Activated CD8-positive, alpha-beta T cell treated with anti-CD3 and anti-CD28 coated beads for 36 hours (primary cell): ENCODE measurements at regions not wholly inside any gene's neighbourhood (a gene's known extent, or its start where the extent isn't known, plus 50 kb on each side); places are given as distances from the start of the nearest gene placed in this dataset.

Experiments used
- ATAC-seq: fragments of 200-7000 bp; cut with Tn5 transposase; one replicate; pipeline ENCODE4 v1.10.0; 2021; ENCODE audit warnings: mild to moderate bottlenecking, moderate library complexity
- CTCF ChIA-PET: fragments of 350-600 bp; sonication (Branson Sonifier 250); formaldehyde crosslinking; loops from one replicate; lab custom pipeline; 2021; ENCODE audit warnings: antibody characterized with exemption; lab: Charles Lee
- POLR2A ChIA-PET: fragments of 350-600 bp; sonication (Branson Sonifier 250); formaldehyde crosslinking; loops from one replicate; lab custom pipeline; 2021; ENCODE audit warnings: antibody characterized with exemption; lab: Charles Lee
- DNase-seq: peaks from one replicate; pipeline ENCODE4 v3.0.0-alpha.2; 2020
- H3K27ac Mint-ChIP-seq: one replicate; pipeline ENCODE4 v1.8.0; 2021; ENCODE audit warnings: mild to moderate bottlenecking, mixed read lengths
- H3K27me3 Mint-ChIP-seq: one replicate; pipeline ENCODE4 v1.8.0; 2021; ENCODE audit warnings: mixed read lengths
- H3K36me3 Mint-ChIP-seq: one replicate; pipeline ENCODE4 v1.8.0; 2021; ENCODE audit warnings: low read depth, mixed read lengths
- H3K4me1 Mint-ChIP-seq: one replicate; pipeline ENCODE4 v1.8.0; 2021; ENCODE audit warnings: low read depth, mixed read lengths
- H3K4me3 Mint-ChIP-seq: one replicate; pipeline ENCODE4 v1.8.0; 2021; ENCODE audit warnings: mild to moderate bottlenecking, moderate library complexity, mixed read lengths
- H3K9me3 Mint-ChIP-seq: one replicate; pipeline ENCODE4 v1.8.0; 2021; ENCODE audit warnings: mixed read lengths
- intact Hi-C: fragments of 100-400 bp; cut with micrococcal nuclease; formaldehyde crosslinking; loops from one replicate; pipeline ENCODE4 v1.10.0; 2022
- TF ChIP-seq, protein P1 (sequence below): fragments of 200-600 bp; IDR thresholded peaks from one replicate; pipeline ENCODE4 v1.8.0; 2022; ENCODE audit warnings: antibody characterized with exemption, mild to moderate bottlenecking

DNA sequence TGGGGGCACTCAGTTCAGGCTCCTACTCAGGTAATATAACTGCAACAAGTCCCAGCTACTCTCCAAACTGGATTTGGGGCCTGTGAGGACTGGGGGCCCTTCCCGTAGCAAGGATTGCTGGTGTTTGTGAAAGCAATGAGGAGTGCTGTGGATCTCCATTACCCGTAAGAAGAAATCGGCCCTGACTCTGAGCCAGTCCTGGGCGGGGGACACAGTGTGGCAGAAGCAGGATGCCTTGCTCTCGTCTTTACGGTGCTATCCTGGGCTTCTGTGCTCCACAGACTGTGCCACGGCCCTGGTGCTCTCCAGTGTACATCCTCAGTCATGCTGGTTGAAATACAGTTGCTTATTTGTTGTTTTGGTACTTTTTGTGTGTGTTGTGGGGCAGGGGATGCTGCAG lies 172.9 kb downstream of the NDUFA10 start:
- intact Hi-C loops, result no loop called here

DNA sequence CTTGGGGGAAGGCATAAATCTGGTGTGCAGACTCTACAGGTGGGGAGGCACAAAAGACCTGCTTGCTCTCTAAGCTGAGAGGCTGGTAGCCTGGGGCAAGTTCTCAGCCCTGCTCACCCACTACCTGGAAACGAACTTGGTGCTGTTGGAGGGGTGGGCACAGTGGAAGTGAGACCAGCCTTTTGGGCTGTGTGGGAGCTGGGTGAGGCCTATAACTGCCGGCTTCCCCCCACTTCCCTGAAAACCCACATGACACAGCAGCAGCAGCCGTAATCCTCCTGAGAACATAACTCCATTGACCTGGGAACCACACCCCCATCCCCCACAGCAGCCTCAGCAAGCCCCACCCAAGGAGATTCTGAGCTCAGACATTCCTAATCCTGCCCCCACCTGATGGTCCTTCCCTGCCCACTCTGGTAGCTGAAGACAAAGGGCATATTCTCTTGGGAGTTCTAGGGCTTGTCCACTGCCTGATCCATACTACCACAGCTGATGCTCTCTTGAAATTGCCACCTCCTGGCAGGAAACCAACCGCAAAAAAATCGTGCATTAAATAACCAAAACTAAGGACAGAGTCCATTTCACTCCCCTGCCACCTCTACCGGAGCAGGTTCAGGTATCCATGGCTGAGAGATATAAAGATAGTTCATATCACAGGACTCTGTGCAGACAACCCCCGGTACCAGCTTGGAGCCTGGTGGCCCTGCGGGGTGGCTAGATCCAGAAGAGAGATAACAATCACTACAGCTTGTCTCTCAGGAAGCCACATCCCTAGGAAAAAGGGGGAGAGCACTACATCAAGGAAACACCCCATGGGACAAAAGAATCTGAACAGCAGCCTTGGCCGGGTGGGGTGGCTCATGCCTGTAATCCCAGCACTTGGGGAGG lies 178.1 kb downstream of the NDUFA10 start:
- Mint-ChIP-seq H3K27me3 (peaks cover 15% of the 10 kb centered on the region), H3K9me3 (peaks cover 12% of the 10 kb centered on the region), H3K36me3 (peaks cover 2% of the 10 kb centered on the region), H3K4me1 (peaks cover 2% of the 10 kb centered on the region), H3K4me3 (no peak overlapping the region), H3K27ac (no peak overlapping the region)
- no peak for DNase-seq
- intact Hi-C loops, result no loop called here
- TF ChIP-seq, protein P1, sequence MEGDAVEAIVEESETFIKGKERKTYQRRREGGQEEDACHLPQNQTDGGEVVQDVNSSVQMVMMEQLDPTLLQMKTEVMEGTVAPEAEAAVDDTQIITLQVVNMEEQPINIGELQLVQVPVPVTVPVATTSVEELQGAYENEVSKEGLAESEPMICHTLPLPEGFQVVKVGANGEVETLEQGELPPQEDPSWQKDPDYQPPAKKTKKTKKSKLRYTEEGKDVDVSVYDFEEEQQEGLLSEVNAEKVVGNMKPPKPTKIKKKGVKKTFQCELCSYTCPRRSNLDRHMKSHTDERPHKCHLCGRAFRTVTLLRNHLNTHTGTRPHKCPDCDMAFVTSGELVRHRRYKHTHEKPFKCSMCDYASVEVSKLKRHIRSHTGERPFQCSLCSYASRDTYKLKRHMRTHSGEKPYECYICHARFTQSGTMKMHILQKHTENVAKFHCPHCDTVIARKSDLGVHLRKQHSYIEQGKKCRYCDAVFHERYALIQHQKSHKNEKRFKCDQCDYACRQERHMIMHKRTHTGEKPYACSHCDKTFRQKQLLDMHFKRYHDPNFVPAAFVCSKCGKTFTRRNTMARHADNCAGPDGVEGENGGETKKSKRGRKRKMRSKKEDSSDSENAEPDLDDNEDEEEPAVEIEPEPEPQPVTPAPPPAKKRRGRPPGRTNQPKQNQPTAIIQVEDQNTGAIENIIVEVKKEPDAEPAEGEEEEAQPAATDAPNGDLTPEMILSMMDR, result no peak
- CTCF ChIA-PET, result interaction anchor here (0.7 kb wide), 1 partner anchor 46 kb away, joined by 3 read pairs; no protein-coding TSS in a partner anchor
- no peak for ATAC-seq
- POLR2A ChIA-PET, result no interaction called here

More for the DNA sequence above, 172.9 kb downstream of the NDUFA10 start:
- ChIA-PET POLR2A (no interaction called here), CTCF (no interaction called here)
- TF ChIP-seq, protein P1, result no peak
- no peak overlapping the region for H3K4me3 Mint-ChIP-seq
- H3K4me1 Mint-ChIP-seq, result no peaks in the 10 kb centered on the region
- H3K27me3 Mint-ChIP-seq, result peaks cover 20% of the 10 kb centered on the region
- H3K27ac Mint-ChIP-seq, result no peak overlapping the region
- no peaks in the 10 kb centered on the region for H3K36me3 Mint-ChIP-seq
- DNase-seq, result no peak
- ATAC-seq, result no peak
- H3K9me3 Mint-ChIP-seq, result peaks cover 7% of the 10 kb centered on the region

DNA sequence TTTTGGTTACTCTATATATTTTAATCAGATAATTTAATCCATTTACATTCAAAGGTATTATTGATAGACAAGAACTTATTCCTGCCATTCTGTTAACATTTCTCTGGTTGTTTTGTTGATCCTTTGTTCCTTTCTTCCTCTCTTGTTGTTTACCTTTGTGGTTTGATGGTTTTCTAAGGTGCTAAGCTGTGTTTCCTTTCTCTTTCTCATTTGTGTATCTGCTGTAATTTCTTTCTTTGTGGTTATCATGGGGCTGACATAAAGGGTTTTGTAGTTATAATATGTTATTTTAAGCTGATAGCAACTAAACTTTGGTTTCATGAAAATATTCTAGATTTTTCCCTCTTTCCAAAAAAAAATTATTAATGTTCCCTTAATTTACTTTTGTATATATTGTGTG lies 179.2 kb downstream of the NDUFA10 start:
- POLR2A ChIA-PET, result no interaction called here
- TF ChIP-seq, protein P1, result no peak
- H3K9me3 Mint-ChIP-seq, result peaks cover 7% of the 10 kb centered on the region
- CTCF ChIA-PET, result interaction anchor here (0.7 kb wide), 1 partner anchor 47 kb away, joined by 3 read pairs; no protein-coding TSS in a partner anchor
- ATAC-seq, result no peak
- H3K27me3 Mint-ChIP-seq, result peaks cover 18% of the 10 kb centered on the region
- no peak overlapping the region for H3K4me3 Mint-ChIP-seq
- H3K36me3 Mint-ChIP-seq, result peaks cover 2% of the 10 kb centered on the region
- H3K27ac Mint-ChIP-seq, result no peak overlapping the region
- DNase-seq, result no peak
- intact Hi-C loops, result no loop called here
- peaks cover 2% of the 10 kb centered on the region for H3K4me1 Mint-ChIP-seq

DNA sequence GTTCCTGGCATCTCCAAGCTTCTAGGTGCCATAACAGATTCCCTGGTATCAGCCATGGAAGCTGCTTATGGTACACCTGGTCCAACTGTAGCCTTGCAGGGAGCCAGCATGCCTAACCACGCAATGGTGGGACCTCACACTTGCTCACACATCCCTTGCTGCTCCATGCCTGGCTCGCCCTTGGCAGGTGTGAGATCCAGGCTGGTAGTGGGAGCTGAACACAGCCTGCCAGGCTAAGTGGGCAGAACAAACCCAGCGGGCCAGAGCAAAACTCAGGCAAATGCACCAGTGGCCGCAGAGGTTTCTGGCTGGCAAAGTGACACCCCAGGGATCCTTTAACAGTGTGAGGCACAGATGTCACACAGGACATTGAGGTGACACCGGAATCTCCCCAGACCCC lies 185.8 kb downstream of the NDUFA10 start:
- H3K27ac Mint-ChIP-seq, result no peak overlapping the region
- H3K9me3 Mint-ChIP-seq, result no peaks in the 10 kb centered on the region
- H3K36me3 Mint-ChIP-seq, result no peaks in the 10 kb centered on the region

More for the DNA sequence above, 185.8 kb downstream of the NDUFA10 start:
- DNase-seq (no peak), ATAC-seq (no peak)
- TF ChIP-seq, protein P1, result no peak
- POLR2A ChIA-PET, result no interaction called here
- peaks cover 11% of the 10 kb centered on the region for H3K27me3 Mint-ChIP-seq
- no peak overlapping the region for H3K4me3 Mint-ChIP-seq
- intact Hi-C loops, result no loop called here
- CTCF ChIA-PET, result no interaction called here
- H3K4me1 Mint-ChIP-seq, result no peaks in the 10 kb centered on the region
